Trophoblast cell (in vitro differentiated cells and primary cell): ENCODE measurements at regions not wholly inside any gene's neighbourhood (a gene's known extent, or its start where the extent isn't known, plus 50 kb on each side); places are given as distances from the start of the nearest gene placed in this dataset.

Source experiments
- DNase-seq, 2 donors: peaks; one replicate each; pipeline ENCODE4 v3.0.0-alpha.2; 2016
- H2AFZ ChIP-seq: 2 replicates; pipeline ENCODE4 v1.6.1; 2013; ENCODE audit warnings: low read length, moderate library complexity, mild to moderate bottlenecking; ENCODE audit not compliant: insufficient read depth, poor library complexity
- H2AK5ac ChIP-seq: 2 replicates; pipeline ENCODE4 v1.6.1; 2013; ENCODE audit warnings: mild to moderate bottlenecking, low read length
- H2BK120ac ChIP-seq: 2 replicates; pipeline ENCODE4 v1.6.1; 2013; ENCODE audit warnings: low read length, mild to moderate bottlenecking, moderate library complexity; ENCODE audit not compliant: insufficient read depth, poor library complexity
- H2BK12ac ChIP-seq: 2 replicates; pipeline ENCODE4 v1.6.1; 2013; ENCODE audit warnings: mild to moderate bottlenecking, low read length, moderate library complexity
- H2BK5ac ChIP-seq: 2 replicates; pipeline ENCODE4 v1.6.1; 2013; ENCODE audit warnings: low read length, low read depth, moderate library complexity, mild to moderate bottlenecking; ENCODE audit not compliant: poor library complexity
- H3K14ac ChIP-seq: 2 replicates; pipeline ENCODE4 v1.6.1; 2013; ENCODE audit warnings: mild to moderate bottlenecking, low read length
- H3K18ac ChIP-seq: 2 replicates; pipeline ENCODE4 v1.6.1; 2013; ENCODE audit warnings: mild to moderate bottlenecking, low read length
- H3K23ac ChIP-seq: 2 replicates; pipeline ENCODE4 v1.6.1; 2013; ENCODE audit warnings: low read length
- H3K27ac ChIP-seq: 2 replicates; pipeline ENCODE4 v1.5.1; 2013; ENCODE audit warnings: low read depth, mild to moderate bottlenecking, inconsistent platforms, low read length, moderate library complexity
- H3K27me3 ChIP-seq: 2 replicates; pipeline ENCODE4 v1.6.1; 2013; ENCODE audit warnings: inconsistent platforms, mild to moderate bottlenecking, low read length, moderate library complexity; ENCODE audit not compliant: insufficient read depth
- H3K36me3 ChIP-seq, 2 experiments: 1 replicate in 1 of 2; 2 replicates in 1 of 2; pipeline ENCODE4 v1.6.1; 2013; ENCODE audit warnings: low read length in 2 of 2, mild to moderate bottlenecking in 2 of 2, moderate library complexity in 1 of 2; ENCODE audit not compliant: insufficient read depth in 2 of 2, control insufficient read depth in 1 of 2
- H3K4ac ChIP-seq: 2 replicates; pipeline ENCODE4 v1.6.1; 2013; ENCODE audit warnings: low read depth, mild to moderate bottlenecking, low read length, moderate library complexity
- H3K4me1 ChIP-seq, 2 experiments: 1 replicate in 1 of 2; 2 replicates in 1 of 2; pipeline ENCODE4 v1.6.1; 2013; ENCODE audit warnings: low read length in 2 of 2, mild to moderate bottlenecking in 2 of 2, moderate library complexity in 1 of 2; ENCODE audit not compliant: insufficient read depth in 2 of 2, control insufficient read depth in 1 of 2
- H3K4me2 ChIP-seq: 2 replicates; pipeline ENCODE4 v1.6.1; 2013; ENCODE audit warnings: inconsistent platforms, mild to moderate bottlenecking, low read length, moderate library complexity
- H3K4me3 ChIP-seq: 2 replicates; pipeline ENCODE4 v1.5.1; 2013; ENCODE audit warnings: mild to moderate bottlenecking, low read depth, low read length, inconsistent platforms
- H3K79me1 ChIP-seq: one replicate; pipeline ENCODE4 v1.6.1; 2013; ENCODE audit warnings: low read length
- H3K79me2 ChIP-seq: 2 replicates; pipeline ENCODE4 v1.6.1; 2013; ENCODE audit warnings: low read length, mild to moderate bottlenecking; ENCODE audit not compliant: control insufficient read depth, insufficient read depth, poor library complexity
- H3K9ac ChIP-seq: 2 replicates; pipeline ENCODE4 v1.6.1; 2013; ENCODE audit warnings: mild to moderate bottlenecking, low read length
- H3K9me3 ChIP-seq: 2 replicates; pipeline ENCODE4 v1.6.1; 2013; ENCODE audit warnings: low read depth, mild to moderate bottlenecking, control low read depth, inconsistent platforms, low read length; ENCODE audit not compliant: insufficient read depth
- H4K12ac ChIP-seq: 2 replicates; pipeline ENCODE4 v1.6.1; 2013; ENCODE audit warnings: low read depth, mild to moderate bottlenecking, low read length, moderate library complexity
- H4K8ac ChIP-seq: 2 replicates; pipeline ENCODE4 v1.6.1; 2013; ENCODE audit warnings: low read depth, mild to moderate bottlenecking, low read length, moderate library complexity
- H4K91ac ChIP-seq: one replicate; pipeline ENCODE4 v1.6.1; 2013; ENCODE audit warnings: low read depth, mild to moderate bottlenecking, low read length, moderate library complexity
- WGBS: extraction: QIAGEN DNeasy Blood & Tissue Kit; methylation state at CpG from one replicate; pipeline ENCODE4 v1.1.7; 2013; ENCODE audit warnings: missing lambda C conversion rate; ENCODE audit not compliant: insufficient read length, insufficient coverage; ENCODE audit errors: extremely low coverage; 5-methylcytosine and 5-hydroxymethylcytosine counted together

- no peak overlapping the region for H3K18ac ChIP-seq
- no peaks in the 10 kb centered on the region for H3K9me3 ChIP-seq
- DNase-seq, result no peak
- no peak overlapping the region for H4K91ac ChIP-seq
- H2AK5ac ChIP-seq, result no peak overlapping the region
- no peak overlapping the region for H3K4me2 ChIP-seq
- H3K27me3 ChIP-seq, result no peaks in the 10 kb centered on the region
- no peak overlapping the region for H3K27ac ChIP-seq
- no peaks in the 10 kb centered on the region for H3K4me1 ChIP-seq
- no peak overlapping the region for H2BK120ac ChIP-seq
- H2AFZ ChIP-seq, result no peak overlapping the region
- H3K79me2 ChIP-seq, result no peaks in the 10 kb centered on the region
- H3K4ac ChIP-seq, result no peak overlapping the region
- no peak overlapping the region for H2BK12ac ChIP-seq
- no peak overlapping the region for H3K23ac ChIP-seq
- no peak overlapping the region for H4K12ac ChIP-seq
- H3K36me3 ChIP-seq, result no peaks in the 10 kb centered on the region
- no peak overlapping the region for H3K4me3 ChIP-seq
- H3K14ac ChIP-seq, result no peak overlapping the region
- WGBS, result no CpG with 5 or more reads among the region's 3 CpGs
- H3K9ac ChIP-seq, result no peak overlapping the region
- H4K8ac ChIP-seq, result no peak overlapping the region
- no peaks in the 10 kb centered on the region for H3K79me1 ChIP-seq
- no peak overlapping the region for H2BK5ac ChIP-seq
Observed at GRCh38 chr2:221655300-221655699, 83.2 kb upstream of the EPHA4 start.

DNA sequence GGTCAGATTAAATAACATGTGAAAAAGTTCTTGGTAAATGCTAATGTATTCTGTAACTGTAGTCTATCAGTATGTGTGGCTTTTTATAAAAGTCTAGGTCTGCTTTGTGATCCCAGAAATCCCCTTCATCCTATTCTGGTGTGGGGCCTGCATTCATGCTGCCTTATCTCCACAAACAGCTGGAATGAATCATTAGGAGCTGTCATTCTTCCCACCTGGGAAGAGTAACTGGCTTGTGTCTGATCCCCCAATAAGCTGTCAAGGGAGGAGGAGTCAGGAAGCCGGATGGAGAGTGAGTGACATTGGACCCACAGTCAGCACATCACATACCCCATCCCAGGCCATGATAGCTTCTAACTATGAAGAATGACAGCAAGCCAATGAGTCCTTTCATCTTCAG lies 81.1 kb upstream of the EPHA4 start:
- WGBS, result no CpG with 5 or more reads among the region's 1 CpG
- no peaks in the 10 kb centered on the region for H3K79me2 ChIP-seq

GRCh38 chr2:221649051-221649775 lies 77.1 kb upstream of the EPHA4 start:
- no peak overlapping the region for H3K14ac ChIP-seq
- no peak for DNase-seq
- H3K4ac ChIP-seq, result no peak overlapping the region
- no peaks in the 10 kb centered on the region for H3K79me2 ChIP-seq
- no peak overlapping the region for H2BK5ac ChIP-seq
- no peaks in the 10 kb centered on the region for H3K4me1 ChIP-seq
- H3K4me2 ChIP-seq, result no peak overlapping the region
- no peaks in the 10 kb centered on the region for H3K79me1 ChIP-seq
- no peaks in the 10 kb centered on the region for H3K36me3 ChIP-seq
- no peak overlapping the region for H3K27ac ChIP-seq
- H3K18ac ChIP-seq, result no peak overlapping the region
- no peaks in the 10 kb centered on the region for H3K9me3 ChIP-seq
- H2AK5ac ChIP-seq, result no peak overlapping the region
- no peaks in the 10 kb centered on the region for H3K27me3 ChIP-seq
- H3K4me3 ChIP-seq, result no peak overlapping the region
- no peak overlapping the region for H2AFZ ChIP-seq
- H4K12ac ChIP-seq, result no peak overlapping the region
- H2BK12ac ChIP-seq, result no peak overlapping the region
- no peak overlapping the region for H2BK120ac ChIP-seq
- H3K23ac ChIP-seq, result no peak overlapping the region
- WGBS, result no CpG with 5 or more reads among the region's 5 CpGs
- H4K91ac ChIP-seq, result no peak overlapping the region
- H4K8ac ChIP-seq, result no peak overlapping the region
- no peak overlapping the region for H3K9ac ChIP-seq

More for the DNA sequence above, 81.1 kb upstream of the EPHA4 start:
- H3K4me2 ChIP-seq, result no peak overlapping the region
- no peak overlapping the region for H2AK5ac ChIP-seq
- H3K27ac ChIP-seq, result no peak overlapping the region
- no peaks in the 10 kb centered on the region for H3K4me1 ChIP-seq
- no peak overlapping the region for H4K8ac ChIP-seq
- no peak for DNase-seq
- no peak overlapping the region for H2BK120ac ChIP-seq
- H3K36me3 ChIP-seq, result no peaks in the 10 kb centered on the region
- no peaks in the 10 kb centered on the region for H3K9me3 ChIP-seq
- no peak overlapping the region for H3K23ac ChIP-seq
- no peak overlapping the region for H3K4ac ChIP-seq
- no peak overlapping the region for H4K12ac ChIP-seq
- no peak overlapping the region for H2BK5ac ChIP-seq
- no peak overlapping the region for H2BK12ac ChIP-seq
- H3K27me3 ChIP-seq, result no peaks in the 10 kb centered on the region
- no peak overlapping the region for H4K91ac ChIP-seq
- no peak overlapping the region for H3K18ac ChIP-seq
- H3K4me3 ChIP-seq, result no peak overlapping the region
- H2AFZ ChIP-seq, result no peak overlapping the region
- H3K79me1 ChIP-seq, result no peaks in the 10 kb centered on the region
- H3K9ac ChIP-seq, result no peak overlapping the region
- no peak overlapping the region for H3K14ac ChIP-seq

DNA sequence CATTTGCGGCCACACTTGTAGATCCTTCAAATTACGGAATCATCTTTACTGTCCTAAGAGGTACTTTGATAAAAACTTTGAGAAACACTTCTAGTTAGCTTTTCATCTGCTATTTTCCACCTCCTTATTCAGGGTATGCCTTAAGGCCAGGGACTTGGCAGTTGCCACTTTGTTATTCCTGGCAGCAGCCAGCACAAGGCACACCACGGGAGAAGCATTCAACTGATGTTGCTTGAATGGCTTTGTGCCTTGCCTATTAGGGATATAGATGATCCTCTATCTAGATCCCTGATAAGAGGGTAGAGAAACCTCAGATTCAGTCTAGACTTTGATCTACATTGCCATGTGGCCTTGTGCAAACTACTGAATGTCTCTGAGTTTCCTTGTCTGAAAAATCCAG lies 70.3 kb upstream of the EPHA4 start:
- H3K14ac ChIP-seq, result no peak overlapping the region
- no peak overlapping the region for H2AFZ ChIP-seq
- no peaks in the 10 kb centered on the region for H3K9me3 ChIP-seq
- no peak overlapping the region for H4K8ac ChIP-seq
- no peak overlapping the region for H3K9ac ChIP-seq
- no peaks in the 10 kb centered on the region for H3K79me2 ChIP-seq
- no peak overlapping the region for H3K18ac ChIP-seq
- H3K27me3 ChIP-seq, result no peaks in the 10 kb centered on the region
- no peak overlapping the region for H4K12ac ChIP-seq
- H2BK5ac ChIP-seq, result no peak overlapping the region
- DNase-seq, result no peak
- no peak overlapping the region for H4K91ac ChIP-seq
- H2BK12ac ChIP-seq, result no peak overlapping the region
- no peak overlapping the region for H3K27ac ChIP-seq
- H2BK120ac ChIP-seq, result no peak overlapping the region
- no peak overlapping the region for H3K23ac ChIP-seq
- H2AK5ac ChIP-seq, result no peak overlapping the region
- no peak overlapping the region for H3K4ac ChIP-seq
- no peak overlapping the region for H3K4me3 ChIP-seq
- no peak overlapping the region for H3K4me2 ChIP-seq
- no peaks in the 10 kb centered on the region for H3K4me1 ChIP-seq
- WGBS, result no CpG with 5 or more reads among the region's 3 CpGs
- H3K36me3 ChIP-seq, result no peaks in the 10 kb centered on the region
- H3K79me1 ChIP-seq, result no peaks in the 10 kb centered on the region
